Stimulated activated CD4-positive, alpha-beta T cell treated with anti-CD3 and anti-CD28 coated beads, Interleukin-4, amount 100 ng/mL, for 1 hour (primary cell): ENCODE measurements at regions not wholly inside any gene's neighbourhood (a gene's known extent, or its start where the extent isn't known, plus 50 kb on each side); places are given as distances from the start of the nearest gene placed in this dataset.
A peak's percentile ranks its signal among the peaks of the same experiment; 100 is the strongest.

Experiments
- DNase-seq: peaks from one replicate; pipeline ENCODE4 v3.0.0-alpha.2; 2020

DNA sequence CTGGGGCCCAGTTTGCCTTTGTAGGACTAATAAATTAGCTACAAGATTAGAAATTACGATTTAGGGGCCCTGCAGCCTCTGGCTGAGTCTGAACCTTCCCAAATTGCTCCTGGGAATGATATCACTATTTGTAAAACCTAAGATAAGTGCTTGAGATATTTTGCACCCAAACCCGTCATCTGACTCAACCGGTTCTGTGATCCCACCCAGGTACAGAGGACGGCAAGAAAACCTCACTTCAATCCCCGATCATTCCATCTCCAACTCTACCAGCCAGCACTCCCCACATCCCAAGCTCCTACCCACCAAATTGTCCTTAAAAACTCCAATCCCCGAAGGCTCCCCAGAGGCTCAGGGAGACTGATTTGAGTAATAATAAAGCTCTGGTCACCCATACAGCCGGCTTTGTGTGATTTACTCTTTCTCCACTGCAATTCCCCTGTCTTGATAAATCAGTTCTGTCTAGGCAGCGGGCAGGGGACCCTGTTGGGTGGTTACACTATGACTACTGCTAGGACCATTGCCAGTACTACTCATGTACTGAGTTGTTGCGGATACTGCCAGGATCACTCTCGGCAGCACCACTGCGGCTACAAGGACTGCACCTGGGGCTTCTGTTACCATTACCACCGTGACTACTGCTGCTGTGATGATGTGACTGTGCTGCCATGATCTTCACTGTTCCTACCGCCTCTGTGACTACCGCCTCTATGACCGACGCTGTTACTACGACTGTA, 73.1 kb downstream of the IRF8 start:
- DNase-seq, result no peak

DNA sequence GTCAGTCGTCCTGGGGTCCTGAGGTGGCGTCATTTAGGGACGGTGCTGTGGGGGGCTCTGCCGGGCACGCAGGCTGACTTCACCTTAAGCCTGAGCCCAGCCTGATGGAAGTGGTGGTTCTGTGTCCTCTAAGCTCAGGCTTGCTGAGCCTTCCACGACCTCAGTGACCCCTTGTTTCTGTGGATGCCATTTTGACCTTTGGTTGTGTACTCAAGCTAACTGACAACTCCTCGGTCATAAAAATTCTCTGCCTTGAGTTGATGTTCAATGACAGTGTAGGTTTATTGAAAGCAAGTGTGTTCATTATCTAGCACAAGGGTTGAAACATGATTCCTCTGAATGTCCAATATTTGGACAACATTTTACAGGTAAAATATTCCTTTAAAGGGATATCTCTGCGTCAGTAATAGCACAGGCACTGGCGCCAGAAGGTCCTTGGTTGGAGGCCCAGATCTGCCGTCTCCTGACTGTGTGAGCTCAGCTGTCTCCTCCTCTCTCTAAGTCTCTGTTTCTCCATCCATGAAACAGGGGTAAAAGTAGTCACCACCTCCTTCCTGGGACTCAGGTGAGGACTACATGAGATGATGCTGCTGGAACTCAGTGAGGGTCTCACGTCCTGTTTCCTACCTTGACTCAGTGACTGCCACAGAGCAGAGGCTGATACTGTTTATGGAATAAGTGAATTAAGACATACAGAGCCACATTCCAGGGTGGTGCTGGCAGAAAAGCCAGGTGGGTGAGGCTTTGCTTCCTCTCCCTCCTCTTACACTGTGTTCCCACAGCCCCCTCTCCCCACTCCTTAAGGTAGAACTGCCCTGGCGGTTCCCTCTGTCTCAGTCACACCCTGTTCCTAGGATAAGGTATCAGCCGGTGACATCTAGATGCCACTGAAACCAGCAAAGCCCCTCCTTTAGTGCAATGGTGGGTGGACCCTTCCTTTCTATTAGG, 75.7 kb downstream of the IRF8 start:
- no peak for DNase-seq

DNA sequence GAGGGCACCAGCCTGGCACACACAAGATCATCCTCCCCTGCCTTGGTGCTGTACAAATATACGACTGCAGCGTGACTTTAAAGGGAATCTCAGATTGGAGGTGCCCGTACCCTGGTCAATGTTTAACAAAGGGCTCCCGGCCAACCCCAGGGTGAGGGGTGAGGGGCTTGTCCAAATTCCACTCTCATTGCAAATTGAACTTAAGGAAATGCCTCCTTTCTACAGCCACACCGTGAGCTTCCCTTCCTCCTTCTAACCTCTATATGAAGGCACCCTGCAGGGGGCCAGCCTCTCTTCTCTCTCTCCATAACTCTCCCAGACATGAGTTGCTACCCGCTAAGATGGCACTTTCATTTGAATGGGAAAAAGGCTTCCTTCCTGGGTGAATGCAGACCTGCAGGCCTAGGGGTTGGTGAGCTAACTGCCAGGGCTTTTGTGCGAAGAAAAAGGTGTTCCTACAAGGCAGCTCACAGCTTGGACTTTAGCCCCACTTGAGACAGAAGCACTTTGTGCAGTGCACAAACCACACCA, 76.6 kb downstream of the IRF8 start:
- no peak for DNase-seq

DNA sequence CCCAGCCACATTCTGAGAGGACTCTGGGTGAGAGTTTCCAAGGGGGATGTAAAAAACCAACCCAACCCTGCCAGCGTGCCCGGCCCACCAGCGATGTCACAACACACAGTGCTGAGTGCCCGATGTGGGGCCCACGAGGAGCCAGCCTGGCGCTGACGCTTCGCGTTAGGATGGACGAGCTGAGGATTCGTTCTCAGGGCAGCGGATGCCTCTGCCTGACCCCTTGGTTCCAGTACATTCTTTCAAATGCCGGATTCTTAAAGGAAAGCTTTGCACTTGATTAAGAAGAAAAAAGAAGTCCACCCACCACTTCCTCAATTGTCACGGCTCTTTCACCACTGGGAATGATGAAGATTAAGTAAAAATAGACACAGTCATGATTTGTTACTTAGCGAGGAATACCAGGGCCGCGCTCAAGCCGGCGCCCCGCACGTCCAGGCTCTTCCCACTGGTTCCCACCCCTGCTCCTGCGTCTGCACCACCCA, 79.4 kb downstream of the IRF8 start:
- no peak for DNase-seq

DNA sequence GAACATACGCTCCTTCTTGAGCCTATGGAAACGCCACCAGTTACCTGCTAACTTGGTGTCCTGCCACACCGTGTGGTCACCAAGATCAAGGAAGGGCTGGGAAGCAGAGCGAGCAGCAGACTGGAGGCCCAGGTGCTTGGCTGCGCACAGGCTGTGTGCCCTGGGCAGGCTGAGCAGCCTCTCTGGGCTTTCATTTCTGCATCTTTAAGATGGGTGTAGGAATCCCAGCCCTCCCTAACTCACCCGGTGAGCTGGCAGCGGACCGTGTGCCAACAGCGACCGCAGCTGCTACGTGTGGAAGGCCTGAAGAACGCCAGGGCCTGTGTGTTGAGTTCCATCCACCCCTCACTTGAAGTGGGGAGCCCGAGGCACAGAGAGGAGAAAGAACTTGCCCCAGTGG, 80.0 kb downstream of the IRF8 start:
- no peak for DNase-seq

DNA sequence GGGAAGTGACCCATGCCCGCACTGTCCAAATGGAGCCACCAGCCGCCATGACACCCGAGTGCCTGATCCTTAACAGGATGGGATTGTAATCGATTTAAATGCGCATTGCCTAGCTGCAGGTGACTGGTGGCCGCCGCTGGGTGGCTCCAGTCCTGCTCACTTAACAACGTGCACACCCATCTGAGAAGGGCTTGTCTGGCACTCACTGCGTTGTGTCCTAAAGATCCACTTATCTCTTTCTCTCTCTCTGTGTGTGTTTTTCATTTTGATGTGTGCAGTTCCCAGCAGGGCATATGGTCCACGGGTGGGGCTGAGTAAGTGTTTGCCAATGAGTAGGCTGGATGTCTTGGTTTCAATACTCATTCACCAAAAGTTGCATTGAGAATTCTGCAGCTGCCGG, 80.6 kb downstream of the IRF8 start:
- DNase-seq, result no peak

DNA sequence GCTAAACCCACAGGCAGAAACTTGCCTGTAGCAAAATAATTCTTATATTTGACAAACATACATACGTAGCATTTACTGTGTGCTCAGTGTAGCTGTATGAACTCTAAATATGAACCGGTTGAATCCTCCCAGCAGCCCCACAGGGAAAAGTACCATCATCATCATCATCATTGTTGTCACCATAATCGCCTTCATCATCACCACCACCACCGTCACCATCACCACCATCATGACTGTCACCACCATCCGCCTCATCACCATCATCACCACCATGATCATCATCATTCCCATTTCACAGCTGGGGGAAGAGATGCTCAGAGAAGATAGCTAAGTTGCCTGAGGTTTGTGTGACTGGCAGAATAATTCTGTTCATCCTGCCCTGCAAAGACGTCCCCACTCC, 81.7 kb downstream of the IRF8 start:
- no peak for DNase-seq

DNA sequence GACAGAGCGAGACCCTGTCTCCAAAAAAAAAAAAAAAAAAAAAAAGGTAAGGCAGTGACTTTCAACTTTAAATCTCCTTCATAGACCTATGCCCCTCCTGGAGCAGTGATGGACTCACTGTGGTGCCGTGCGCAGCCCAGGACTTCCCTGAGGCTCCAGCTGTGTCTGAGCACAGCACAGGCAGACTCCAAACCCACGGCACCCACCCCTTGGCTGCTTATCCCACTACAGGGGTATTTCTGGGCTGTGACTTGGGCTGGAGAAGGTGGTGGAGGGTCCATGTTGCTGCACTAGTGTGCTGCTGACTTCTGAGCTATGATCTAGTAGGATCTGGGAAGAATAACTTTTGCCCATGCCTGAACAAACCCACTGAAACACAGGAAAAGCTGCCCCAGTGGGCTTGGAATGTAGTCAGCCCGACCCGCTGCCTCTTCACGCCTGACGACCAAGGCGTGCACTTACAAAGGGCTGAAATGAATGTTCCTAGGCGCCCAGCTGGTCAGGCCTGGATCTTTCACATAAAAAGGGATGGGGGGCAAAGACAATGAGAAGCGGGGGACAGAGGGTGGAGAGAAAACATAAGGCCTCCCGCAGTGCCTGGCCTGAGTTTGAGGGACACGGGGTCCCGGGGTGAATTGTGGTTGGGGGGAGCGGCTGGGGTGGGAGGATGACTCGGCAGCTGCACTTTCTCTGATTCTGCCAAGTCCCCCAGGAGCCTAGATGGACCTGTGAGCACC, 83.0 kb downstream of the IRF8 start:
- DNase-seq, result no peak

DNA sequence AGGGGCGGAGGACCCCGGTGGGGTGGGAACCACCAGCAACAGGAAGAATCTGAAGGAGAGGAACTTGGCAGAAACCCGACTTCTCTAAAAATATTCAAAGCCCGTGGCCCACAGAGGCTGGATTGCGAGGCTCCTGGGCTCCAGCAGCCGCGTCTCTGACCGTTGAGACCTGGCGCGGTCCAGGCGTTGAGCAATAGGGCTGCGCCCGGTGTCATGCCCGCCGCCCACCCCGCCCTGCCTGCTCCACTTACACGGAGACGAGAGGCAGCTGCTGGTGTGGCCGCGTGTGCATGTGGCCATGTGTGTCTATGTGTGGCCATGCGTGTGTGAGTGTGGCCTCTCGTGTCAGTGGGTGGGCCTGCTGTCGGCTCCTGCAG, 83.6 kb downstream of the IRF8 start:
- DNase-seq, result no peak

DNA sequence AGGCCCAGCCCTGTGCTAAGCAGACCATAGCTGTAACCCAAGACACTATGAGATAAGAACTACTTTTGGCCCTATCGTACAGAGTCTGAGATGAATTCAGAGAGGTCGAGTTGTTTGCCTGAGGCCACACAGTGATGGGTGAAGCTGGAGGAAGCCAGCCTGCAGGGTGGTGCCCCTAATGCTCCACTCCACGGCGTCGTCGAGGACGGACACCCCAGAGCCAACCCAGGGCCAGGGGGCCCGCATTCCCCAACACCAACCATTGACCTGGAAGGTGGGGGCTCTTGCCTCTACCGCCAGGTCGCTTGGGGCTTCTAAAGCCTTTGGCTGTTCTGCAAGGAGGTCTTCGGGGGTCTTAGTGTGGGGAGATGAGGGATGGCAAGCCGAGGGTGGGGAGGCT, 84.1 kb downstream of the IRF8 start:
- DNase-seq, result no peak

DNA sequence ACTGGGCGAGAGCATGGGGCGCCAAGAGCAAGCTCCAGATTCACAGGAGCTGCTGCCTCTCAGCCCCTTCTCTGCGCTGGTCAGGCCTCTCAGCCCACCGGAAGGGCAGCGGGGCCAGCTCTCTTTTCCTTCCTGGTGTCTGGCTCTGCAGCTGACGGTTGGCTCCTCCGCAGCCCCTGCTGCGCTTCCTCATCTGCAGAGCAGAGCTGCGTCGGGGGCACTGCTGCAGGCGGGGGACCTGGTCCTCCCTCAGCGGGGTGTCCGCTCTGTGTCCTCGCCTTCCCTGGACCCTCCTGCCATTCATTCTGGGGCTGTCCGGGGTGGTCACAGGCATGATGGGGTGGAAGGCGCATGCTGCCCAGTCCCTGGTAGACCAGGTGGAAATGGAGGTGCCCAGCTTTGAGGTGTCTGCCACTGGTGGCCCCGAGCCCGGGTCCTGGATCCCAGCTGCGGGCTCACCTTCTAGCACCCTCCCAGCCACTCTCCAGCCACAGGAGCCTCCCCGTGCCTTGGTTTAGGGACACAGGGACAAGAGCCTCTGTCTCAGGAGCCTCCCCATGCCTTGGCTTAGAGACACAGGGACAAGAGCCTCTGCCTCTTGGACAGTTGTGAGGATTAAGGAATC, 84.8 kb downstream of the IRF8 start:
- DNase-seq, result no peak

DNA sequence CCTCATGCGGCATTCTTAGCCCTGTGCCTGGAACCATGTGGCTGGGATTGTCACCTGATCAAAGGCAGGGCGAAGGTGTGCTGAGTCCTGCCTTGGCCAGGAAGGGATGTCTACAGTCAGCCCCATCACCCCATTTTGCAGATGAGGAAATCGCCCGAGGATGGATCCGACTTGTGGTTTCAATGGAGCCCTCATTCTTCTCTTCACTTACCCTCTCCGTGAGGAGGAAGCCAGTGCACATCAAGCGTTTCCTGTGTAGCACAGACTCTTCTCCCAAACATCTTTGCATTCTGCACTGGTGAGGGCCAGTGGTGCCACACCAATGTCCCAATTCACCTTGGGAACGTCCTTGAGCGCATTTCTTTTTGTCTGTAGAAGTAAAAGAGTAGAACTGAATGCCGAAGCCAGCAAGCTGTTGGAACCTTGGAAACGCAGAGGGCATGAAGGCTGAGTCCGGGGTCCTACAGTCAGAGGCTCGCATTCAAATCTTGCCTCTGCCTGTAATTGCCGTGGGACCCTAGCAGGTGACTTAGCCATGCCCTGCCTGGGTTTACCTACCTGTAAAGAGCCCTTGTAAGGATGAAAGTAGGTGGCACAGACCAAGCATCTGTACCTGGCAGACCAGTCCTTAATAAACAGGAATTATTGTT, 85.4 kb downstream of the IRF8 start:
- DNase-seq, result no peak

DNA sequence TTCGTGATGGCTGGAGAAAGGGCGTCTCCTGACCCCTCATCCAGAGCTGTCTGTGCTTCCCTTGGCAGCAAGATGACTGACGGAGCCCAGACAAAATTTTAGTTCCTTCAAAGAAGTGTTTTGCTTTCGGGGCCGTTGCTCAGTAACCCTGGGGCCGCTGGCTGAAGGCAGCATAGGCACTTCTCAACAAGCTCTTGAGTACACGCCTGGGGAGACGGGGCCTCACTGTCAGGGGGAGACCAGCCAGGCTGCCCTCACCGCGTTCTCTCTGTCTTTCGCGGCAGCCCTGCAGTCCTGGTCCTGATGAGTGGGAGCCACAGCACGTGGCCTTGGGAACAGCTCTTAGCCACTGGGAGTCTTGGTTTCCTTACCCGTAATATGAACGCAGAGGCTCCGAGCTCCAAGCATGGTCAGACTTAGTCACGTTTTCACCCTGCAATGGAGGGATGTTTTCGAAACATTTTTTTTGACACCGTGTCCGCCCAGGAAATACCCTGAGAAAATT, 86.0 kb downstream of the IRF8 start:
- DNase-seq, result no peak

DNA sequence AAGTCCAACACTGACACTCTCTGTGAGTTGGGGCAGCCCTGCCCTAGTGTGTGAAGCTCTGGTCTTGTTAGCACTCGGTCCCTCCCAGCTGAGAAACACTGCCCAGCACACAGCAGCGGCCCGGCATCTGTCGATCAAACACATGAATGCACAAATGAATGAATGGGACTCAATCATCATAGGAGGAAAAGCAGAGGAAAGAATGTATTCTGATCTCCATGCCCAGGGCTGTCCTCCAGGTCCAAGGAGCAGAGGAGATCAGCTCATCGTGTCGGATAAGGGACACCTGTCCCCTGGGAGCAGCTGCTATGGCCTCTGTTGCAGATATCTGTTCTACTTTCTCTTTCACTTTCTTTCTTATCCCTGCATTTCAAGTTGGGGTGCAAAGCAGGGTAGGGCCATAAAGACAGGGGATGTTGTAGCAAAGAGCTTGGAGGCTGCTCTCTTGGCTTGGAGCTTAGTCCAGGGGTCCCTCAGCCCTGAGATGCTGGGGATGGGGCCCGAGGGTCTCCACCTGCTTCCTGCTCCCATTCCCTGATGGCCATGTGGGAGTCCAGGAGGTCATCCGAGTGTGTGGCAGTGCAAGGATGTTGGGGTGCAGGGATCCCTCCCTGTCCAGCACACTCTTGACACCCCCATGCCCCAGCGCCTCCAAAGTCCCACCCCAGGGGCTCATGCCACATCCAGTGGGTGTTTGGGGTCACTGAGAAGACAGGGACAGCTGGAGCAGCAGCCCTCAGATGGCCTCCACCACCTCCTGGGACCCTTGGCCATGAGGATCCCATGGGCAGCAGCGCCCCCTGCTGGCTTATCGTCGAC, 88.2 kb downstream of the IRF8 start:
- DNase-seq, result peak; percentile 62

DNA sequence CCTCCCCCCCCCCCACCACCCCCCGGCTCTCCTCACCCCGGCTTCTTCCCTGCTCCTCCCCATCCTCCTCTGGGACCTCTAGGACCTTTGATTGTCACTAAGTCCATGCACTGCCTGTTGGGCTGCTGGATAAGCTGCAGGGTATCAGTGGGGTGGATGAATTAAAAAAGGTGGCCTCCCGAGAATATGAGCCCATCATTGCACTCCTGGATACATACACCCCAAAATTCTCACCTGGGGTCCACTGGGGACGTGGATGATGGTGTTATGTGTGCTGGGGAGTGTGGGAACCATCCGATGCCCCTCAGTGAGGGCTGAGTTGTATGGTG, 88.8 kb downstream of the IRF8 start:
- DNase-seq, result no peak

DNA sequence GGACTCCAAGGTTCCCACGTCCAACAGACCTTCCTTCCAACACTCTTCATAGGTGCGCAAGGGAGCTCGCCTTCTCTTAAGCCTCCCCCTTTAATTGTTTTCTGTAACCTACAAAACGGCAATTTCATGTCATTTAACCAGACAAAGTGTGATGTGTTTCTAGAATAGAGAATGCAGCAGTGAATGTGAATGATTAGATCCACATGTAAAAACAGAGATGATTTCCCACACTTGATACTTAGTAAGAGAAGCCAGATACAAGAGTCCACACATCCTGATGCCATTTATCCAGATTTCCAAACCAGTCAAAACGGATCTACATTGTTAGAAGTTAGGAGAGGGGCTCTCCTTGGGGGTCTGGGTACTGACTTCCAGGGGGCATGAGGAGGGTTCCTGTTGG, 89.3 kb downstream of the IRF8 start:
- DNase-seq, result no peak

DNA sequence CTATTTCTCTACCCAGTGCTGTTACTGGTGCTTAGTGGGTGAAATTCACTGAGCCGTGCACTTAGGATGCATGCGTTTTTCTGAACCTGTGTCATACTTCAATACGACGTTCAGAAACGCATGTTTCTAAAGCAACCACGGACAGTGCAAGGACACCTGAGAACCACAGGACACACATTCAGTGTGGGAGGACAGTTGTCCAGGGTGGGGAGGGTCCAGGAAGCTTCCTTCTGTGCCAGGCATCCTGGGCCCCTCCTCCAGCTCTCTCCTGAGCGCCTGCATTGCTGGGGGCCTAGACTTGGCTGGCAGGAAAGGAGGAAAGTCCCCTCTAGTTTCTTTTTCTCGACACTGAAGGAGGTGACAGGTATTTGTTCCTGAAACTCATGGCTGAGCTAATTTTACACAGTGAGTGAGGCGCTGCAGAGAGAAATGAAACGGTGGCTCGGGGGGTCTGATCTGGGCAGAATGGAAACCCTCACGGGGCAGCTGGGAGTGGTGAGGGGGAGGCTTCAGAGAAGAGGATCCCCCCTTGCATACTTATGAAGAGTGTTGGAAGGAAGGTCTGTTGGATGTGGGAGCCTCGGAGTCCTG, 89.9 kb downstream of the IRF8 start:
- peak; percentile 37 for DNase-seq

DNA sequence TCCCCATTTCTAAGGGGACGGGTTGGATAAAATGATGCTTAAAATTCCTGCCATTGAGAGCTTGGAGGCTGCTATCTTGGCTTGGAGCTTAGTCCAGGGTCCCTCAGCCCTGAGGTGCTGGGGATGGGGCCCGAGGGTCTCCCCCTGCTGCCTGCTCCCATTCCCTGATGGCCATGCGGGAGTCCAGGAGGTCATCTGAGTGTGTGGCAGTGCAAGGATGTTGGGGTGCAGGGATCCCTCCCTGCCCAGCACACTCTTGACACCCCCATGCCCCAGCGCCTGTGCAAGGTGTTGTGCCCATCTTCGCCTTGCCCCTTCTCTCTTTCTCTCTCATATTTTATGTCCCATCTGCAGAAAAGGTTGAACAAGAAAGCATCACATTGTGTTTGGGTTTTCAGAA, 90.4 kb downstream of the IRF8 start:
- DNase-seq, result no peak

DNA sequence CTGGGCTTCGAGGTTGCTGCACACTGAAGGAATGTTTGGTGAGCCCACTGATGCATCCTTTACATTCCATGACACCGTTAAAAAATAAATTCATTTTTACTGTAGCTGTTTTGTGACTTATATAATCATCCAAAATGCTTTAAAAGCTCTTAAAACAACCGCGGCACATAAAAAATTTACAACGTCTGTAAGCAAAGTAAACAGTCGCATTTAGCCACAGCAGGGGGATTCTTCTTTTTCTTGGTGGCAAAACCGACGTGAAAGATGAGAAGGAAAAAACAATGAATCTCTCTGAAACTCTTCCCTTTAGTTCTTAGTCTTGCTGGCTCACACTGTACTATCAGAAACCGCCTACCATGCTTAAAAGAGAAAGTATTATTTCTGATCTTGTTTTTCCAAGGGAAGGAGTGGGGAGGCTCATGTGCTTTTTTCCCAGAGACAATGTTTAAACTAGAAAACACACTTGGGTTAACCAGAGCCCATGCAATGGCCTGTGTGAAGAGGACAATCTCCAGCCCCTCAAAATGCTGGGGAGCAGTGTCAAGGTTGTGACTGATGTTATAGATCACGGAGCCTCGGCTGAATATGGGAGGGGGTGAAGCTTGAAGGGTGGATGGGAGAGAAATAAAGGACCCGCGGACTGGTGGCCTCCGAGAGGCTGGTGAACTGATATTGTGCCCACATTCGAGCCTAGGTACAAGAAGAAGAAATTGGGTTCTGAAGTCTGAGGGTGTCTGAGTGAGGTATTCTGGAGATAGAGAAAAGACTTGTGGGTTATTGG, 91.1 kb downstream of the IRF8 start:
- no peak for DNase-seq

DNA sequence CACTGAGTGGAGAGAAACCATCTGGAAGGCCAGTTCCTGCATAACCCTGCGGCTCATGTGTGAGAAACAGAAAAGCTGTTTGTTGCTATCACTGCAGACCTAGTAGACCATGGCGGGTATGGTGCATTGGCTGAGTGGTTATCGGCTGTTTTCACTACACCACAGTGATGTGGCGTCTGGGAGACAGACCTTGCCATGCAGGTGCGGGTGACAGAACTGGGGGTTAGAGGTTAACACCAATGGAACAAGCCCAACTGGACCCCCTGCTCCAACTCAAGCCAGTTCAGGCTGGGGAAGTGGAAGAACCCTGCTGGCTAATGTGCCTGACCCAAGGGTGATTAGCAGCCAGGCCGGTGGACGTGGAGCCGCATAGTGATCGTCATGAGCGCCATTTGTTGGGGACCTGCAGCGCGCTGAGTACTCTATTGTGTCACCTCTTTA, 91.9 kb downstream of the IRF8 start:
- DNase-seq, result no peak
